GM12878 (cell line): ENCODE measurements at regions not wholly inside any gene's neighbourhood (a gene's known extent, or its start where the extent isn't known, plus 50 kb on each side); places are given as distances from the start of the nearest gene placed in this dataset.

ENCODE experiments used
- CBX5 ChIP-seq: sonication (generic); IDR thresholded peaks from 2 replicates; pipeline ENCODE4 v1.6.1; 2016; ENCODE audit warnings: low read depth, moderate library complexity, mild to moderate bottlenecking, inconsistent platforms
- CEBPB ChIP-seq, 2 experiments: fragments of 150-350 bp in 1 of 2; IDR thresholded peaks; 2 replicates each; pipeline ENCODE4 v1.6.1; 2012 to 2014; ENCODE audit warnings: low read depth in 2 of 2, low read length in 2 of 2, borderline replicate concordance in 1 of 2, inconsistent platforms in 1 of 2
- E4F1 ChIP-seq: fragments of 450-650 bp; IDR thresholded peaks from 2 replicates; pipeline ENCODE4 v1.6.1; 2018; ENCODE audit warnings: borderline replicate concordance, mild to moderate bottlenecking; ENCODE audit not compliant: partially characterized antibody
- EP300 ChIP-seq, 2 experiments: fragments of 150-350 bp in 1 of 2; IDR thresholded peaks; 2 replicates each; pipeline ENCODE4 v1.6.1; 2011 to 2012; ENCODE audit warnings: low read depth in 2 of 2, low read length in 2 of 2, borderline replicate concordance in 1 of 2, improper control_type of control experiment in 1 of 2, inconsistent platforms in 1 of 2; ENCODE audit not compliant: control insufficient read depth in 1 of 2
- FOXM1 ChIP-seq: IDR thresholded peaks from 2 replicates; pipeline ENCODE4 v1.6.1; 2012; ENCODE audit warnings: low read depth, mild to moderate bottlenecking, inconsistent platforms, low read length, moderate library complexity
- HSF1 ChIP-seq: fragments of 150-350 bp; IDR thresholded peaks from 2 replicates; pipeline ENCODE4 v1.6.1; 2014; ENCODE audit warnings: mild to moderate bottlenecking, low read depth, low read length
- MEF2B ChIP-seq: fragments of 450-650 bp; IDR thresholded peaks from 2 replicates; pipeline ENCODE4 v1.6.1; 2018; ENCODE audit warnings: mild to moderate bottlenecking, moderate library complexity; ENCODE audit not compliant: partially characterized antibody, poor library complexity, severe bottlenecking
- MTA2 ChIP-seq: fragments of 450-650 bp; IDR thresholded peaks from 2 replicates; pipeline ENCODE4 v1.6.1; 2016; ENCODE audit warnings: low read depth, mild to moderate bottlenecking, moderate library complexity
- PAX8 ChIP-seq: fragments of 450-650 bp; IDR thresholded peaks from 2 replicates; pipeline ENCODE4 v1.6.1; 2017; ENCODE audit warnings: mild to moderate bottlenecking, moderate library complexity
- RUNX3 ChIP-seq: IDR thresholded peaks from 2 replicates; pipeline ENCODE4 v1.6.1; 2012; ENCODE audit warnings: low read length, inconsistent platforms
- SIN3A ChIP-seq: IDR thresholded peaks from 2 replicates; pipeline ENCODE4 v1.6.1; 2012; ENCODE audit warnings: low read depth, low read length, improper control_type of control experiment
- SMAD1 ChIP-seq: fragments of 450-650 bp; IDR thresholded peaks from 2 replicates; pipeline ENCODE4 v1.6.1; 2018; ENCODE audit warnings: mild to moderate bottlenecking, low read depth; ENCODE audit not compliant: partially characterized antibody
- SPI1 ChIP-seq: IDR thresholded peaks from 2 replicates; pipeline ENCODE4 v1.6.1; 2011; ENCODE audit warnings: low read depth, mild to moderate bottlenecking, low read length, moderate library complexity, borderline replicate concordance; ENCODE audit not compliant: insufficient read depth
- TCF7 ChIP-seq: IDR thresholded peaks from 2 replicates; pipeline ENCODE4 v1.6.1; 2014; ENCODE audit warnings: antibody characterized with exemption, borderline replicate concordance

GRCh38 chr14:65208548-65208947 lies 106.2 kb upstream of the MAX start (continued):
- TF ChIP-seq RUNX3 (peak; percentile 46; the same call in 1 of the 2 replicates), SPI1 (peak; percentile 83), E4F1 (no peak), SIN3A (no peak), TCF7 (no peak), SMAD1 (no peak), CBX5 (no peak), FOXM1 (no peak), EP300 (IDR thresholded peaks at IDR 0.05; ENCODE audit: borderline replicate concordance in 1 of 2, control insufficient read depth in 1 of 2, low read depth in 2 of 2, low read length in 2 of 2) (no peak), HSF1 (no peak), MEF2B (no peak), MTA2 (no peak), PAX8 (no peak), CEBPB (IDR thresholded peaks at IDR 0.05; ENCODE audit: borderline replicate concordance in 1 of 2, low read depth in 2 of 2, low read length in 2 of 2) (no peak)
- TF ChIP-seq, all 136 proteins: peak for 4
